K562 (cell line): ENCODE measurements at regions not wholly inside any gene's neighbourhood (a gene's known extent, or its start where the extent isn't known, plus 50 kb on each side); places are given as distances from the start of the nearest gene placed in this dataset.

ENCODE experiments used
- BRF1 ChIP-seq: IDR thresholded peaks from 3 replicates; pipeline ENCODE4 v1.6.1; 2011; ENCODE audit warnings: borderline replicate concordance, mild to moderate bottlenecking; ENCODE audit not compliant: insufficient read length; ENCODE audit errors: extremely low read depth
- FOSL1 ChIP-seq: fragments of 200-800 bp; sonication (Bioruptor generic); conservative IDR thresholded peaks from 2 replicates; pipeline ENCODE4 v1.6.1; 2016; ENCODE audit warnings: missing genetic modification characterization, missing compliant biosample characterization
- NFIC ChIP-seq: fragments of 450-650 bp; IDR thresholded peaks from 2 replicates; pipeline ENCODE4 v1.6.1; 2017; ENCODE audit warnings: mild to moderate bottlenecking, inconsistent platforms
- POLR2AphosphoS5 ChIP-seq: IDR thresholded peaks from 2 replicates; pipeline ENCODE4 v1.6.1; 2011; ENCODE audit warnings: mild to moderate bottlenecking, low read depth, low read length, moderate library complexity; ENCODE audit not compliant: control insufficient read depth, insufficient read depth
- ZNF263 ChIP-seq: sonication (generic); formaldehyde crosslinking; IDR thresholded peaks from 2 replicates; pipeline ENCODE4 v1.8.0; 2022; ENCODE audit warnings: mild to moderate bottlenecking, missing genetic modification reagents, borderline replicate concordance
- TF ChIP-seq, protein P1 (sequence below): IDR thresholded peaks from 3 replicates; pipeline ENCODE4 v1.6.1; 2011; ENCODE audit warnings: borderline replicate concordance, mild to moderate bottlenecking, moderate library complexity; ENCODE audit not compliant: insufficient read length; ENCODE audit errors: extremely low read depth
- TF ChIP-seq, protein P2 (sequence below): sonication (generic); formaldehyde crosslinking; IDR thresholded peaks from 2 replicates; pipeline ENCODE4 v1.9.0; 2022; ENCODE audit warnings: mild to moderate bottlenecking, missing genetic modification reagents

DNA sequence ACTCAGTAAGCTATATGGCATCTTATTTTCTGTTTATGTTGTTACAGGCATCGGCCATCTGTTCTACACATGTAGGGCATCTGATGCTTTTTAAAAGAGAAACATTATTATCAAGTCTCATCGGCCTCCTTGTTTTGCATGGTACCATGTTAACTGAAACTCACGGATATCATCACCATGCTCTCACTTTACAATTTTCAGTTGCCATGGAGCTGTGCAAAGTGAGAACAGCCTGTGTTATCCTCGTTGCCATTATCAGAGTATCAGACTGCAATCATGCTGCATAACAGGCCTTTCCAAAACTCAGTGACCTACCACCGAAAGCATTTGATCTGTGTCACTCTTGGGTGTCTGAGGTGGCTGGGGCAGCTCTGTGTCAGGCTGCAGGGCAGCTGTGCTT lies 110.3 kb downstream of the C17orf67 start:
- TF ChIP-seq BRF1 (no peak), NFIC (no peak), FOSL1 (tag) (no peak), POLR2AphosphoS5 (no peak), ZNF263 (CRISPR knock-in tag) (no peak)
- TF ChIP-seq, protein P1, sequence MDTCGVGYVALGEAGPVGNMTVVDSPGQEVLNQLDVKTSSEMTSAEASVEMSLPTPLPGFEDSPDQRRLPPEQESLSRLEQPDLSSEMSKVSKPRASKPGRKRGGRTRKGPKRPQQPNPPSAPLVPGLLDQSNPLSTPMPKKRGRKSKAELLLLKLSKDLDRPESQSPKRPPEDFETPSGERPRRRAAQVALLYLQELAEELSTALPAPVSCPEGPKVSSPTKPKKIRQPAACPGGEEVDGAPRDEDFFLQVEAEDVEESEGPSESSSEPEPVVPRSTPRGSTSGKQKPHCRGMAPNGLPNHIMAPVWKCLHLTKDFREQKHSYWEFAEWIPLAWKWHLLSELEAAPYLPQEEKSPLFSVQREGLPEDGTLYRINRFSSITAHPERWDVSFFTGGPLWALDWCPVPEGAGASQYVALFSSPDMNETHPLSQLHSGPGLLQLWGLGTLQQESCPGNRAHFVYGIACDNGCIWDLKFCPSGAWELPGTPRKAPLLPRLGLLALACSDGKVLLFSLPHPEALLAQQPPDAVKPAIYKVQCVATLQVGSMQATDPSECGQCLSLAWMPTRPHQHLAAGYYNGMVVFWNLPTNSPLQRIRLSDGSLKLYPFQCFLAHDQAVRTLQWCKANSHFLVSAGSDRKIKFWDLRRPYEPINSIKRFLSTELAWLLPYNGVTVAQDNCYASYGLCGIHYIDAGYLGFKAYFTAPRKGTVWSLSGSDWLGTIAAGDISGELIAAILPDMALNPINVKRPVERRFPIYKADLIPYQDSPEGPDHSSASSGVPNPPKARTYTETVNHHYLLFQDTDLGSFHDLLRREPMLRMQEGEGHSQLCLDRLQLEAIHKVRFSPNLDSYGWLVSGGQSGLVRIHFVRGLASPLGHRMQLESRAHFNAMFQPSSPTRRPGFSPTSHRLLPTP = no peak
- TF ChIP-seq, protein P2, sequence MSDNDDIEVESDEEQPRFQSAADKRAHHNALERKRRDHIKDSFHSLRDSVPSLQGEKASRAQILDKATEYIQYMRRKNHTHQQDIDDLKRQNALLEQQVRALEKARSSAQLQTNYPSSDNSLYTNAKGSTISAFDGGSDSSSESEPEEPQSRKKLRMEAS = no peak
